A549 (cell line): ENCODE measurements at regions not wholly inside any gene's neighbourhood (a gene's known extent, or its start where the extent isn't known, plus 50 kb on each side); places are given as distances from the start of the nearest gene placed in this dataset.

ENCODE experiments used
- CTCF ChIP-seq: fragments of >200 bp; sonication (Bioruptor Twin); formaldehyde crosslinking; IDR thresholded peaks from 3 replicates; pipeline ENCODE4 v1.5.1; 2016
- MYC ChIP-seq: IDR thresholded peaks from 2 replicates; pipeline ENCODE4 v1.6.1; 2012; ENCODE audit warnings: mild to moderate bottlenecking, inconsistent platforms, low read length, improper control_type of control experiment, borderline replicate concordance

GRCh38 chr5:167553511-167553910 is 737.9 kb upstream of the WWC1 start:
- TF ChIP-seq MYC (no peak), CTCF (no peak)
